K562 (cell line): ENCODE measurements at regions not wholly inside any gene's neighbourhood (a gene's known extent, or its start where the extent isn't known, plus 50 kb on each side); places are given as distances from the start of the nearest gene placed in this dataset.

Experiments used
- EZH2 ChIP-seq: IDR thresholded peaks from 2 replicates; pipeline ENCODE4 v1.6.1; 2012; ENCODE audit warnings: low read depth, mild to moderate bottlenecking, inconsistent platforms, low read length, borderline replicate concordance
- IRF2 ChIP-seq: sonication (generic); formaldehyde crosslinking; IDR thresholded peaks from 2 replicates; pipeline ENCODE4 v1.8.1; 2022; ENCODE audit warnings: mild to moderate bottlenecking, missing genetic modification reagents
- KLF13 ChIP-seq: fragments of 450-650 bp; IDR thresholded peaks from 2 replicates; pipeline ENCODE4 v1.6.1; 2016; ENCODE audit warnings: missing genetic modification characterization, low read depth, mild to moderate bottlenecking, missing compliant biosample characterization, moderate library complexity, borderline replicate concordance
- TF ChIP-seq, protein P1 (sequence below), 2 experiments: fragments of 450-650 bp in 1 of 2; IDR thresholded peaks; 2 replicates each; pipeline ENCODE4 v1.6.1; 2011 to 2017; ENCODE audit warnings: low read depth in 2 of 2, antibody characterized with exemption in 1 of 2, borderline replicate concordance in 1 of 2, low read length in 1 of 2, mild to moderate bottlenecking in 1 of 2, mixed read lengths in 1 of 2; ENCODE audit not compliant: control insufficient read depth in 1 of 2
- TF ChIP-seq, protein P2 (sequence below), 3 experiments: IDR thresholded peaks in 2 of 3; conservative IDR thresholded peaks in 1 of 3; 2 replicates each; pipeline ENCODE4 v1.5.1; 2011 to 2012; ENCODE audit warnings: low read length in 3 of 3, mild to moderate bottlenecking in 3 of 3, control low read depth in 2 of 3, improper control_type of control experiment in 1 of 3, inconsistent platforms in 1 of 3, low read depth in 1 of 3, mixed read lengths in 1 of 3, moderate library complexity in 1 of 3; ENCODE audit not compliant: insufficient read depth in 2 of 3

DNA sequence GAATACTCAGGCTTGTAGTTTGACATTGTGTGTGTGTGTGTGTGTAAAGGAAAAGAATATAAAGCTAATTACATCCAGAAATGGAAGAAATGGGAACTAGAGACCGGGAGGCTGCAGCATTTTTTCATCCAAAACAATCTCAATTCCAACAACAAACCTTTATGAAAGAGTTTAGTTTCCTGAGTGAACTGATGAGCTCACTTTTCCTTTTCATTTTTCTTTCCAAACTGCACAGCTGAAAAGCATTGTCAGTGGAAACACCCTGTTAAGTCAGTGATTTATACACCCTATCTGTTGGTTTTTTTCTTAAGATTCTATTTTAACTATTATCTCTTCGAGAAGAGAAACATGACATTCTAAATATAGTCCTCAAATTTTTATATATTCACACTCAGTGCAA is 130.9 kb downstream of the RFPL4B start:
- TF ChIP-seq KLF13 (tag) (no peak), IRF2 (CRISPR knock-in tag) (no peak), EZH2 (no peak)
- TF ChIP-seq, protein P1, sequence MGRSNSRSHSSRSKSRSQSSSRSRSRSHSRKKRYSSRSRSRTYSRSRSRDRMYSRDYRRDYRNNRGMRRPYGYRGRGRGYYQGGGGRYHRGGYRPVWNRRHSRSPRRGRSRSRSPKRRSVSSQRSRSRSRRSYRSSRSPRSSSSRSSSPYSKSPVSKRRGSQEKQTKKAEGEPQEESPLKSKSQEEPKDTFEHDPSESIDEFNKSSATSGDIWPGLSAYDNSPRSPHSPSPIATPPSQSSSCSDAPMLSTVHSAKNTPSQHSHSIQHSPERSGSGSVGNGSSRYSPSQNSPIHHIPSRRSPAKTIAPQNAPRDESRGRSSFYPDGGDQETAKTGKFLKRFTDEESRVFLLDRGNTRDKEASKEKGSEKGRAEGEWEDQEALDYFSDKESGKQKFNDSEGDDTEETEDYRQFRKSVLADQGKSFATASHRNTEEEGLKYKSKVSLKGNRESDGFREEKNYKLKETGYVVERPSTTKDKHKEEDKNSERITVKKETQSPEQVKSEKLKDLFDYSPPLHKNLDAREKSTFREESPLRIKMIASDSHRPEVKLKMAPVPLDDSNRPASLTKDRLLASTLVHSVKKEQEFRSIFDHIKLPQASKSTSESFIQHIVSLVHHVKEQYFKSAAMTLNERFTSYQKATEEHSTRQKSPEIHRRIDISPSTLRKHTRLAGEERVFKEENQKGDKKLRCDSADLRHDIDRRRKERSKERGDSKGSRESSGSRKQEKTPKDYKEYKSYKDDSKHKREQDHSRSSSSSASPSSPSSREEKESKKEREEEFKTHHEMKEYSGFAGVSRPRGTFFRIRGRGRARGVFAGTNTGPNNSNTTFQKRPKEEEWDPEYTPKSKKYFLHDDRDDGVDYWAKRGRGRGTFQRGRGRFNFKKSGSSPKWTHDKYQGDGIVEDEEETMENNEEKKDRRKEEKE (IDR thresholded peaks at IDR 0.05; ENCODE audit: borderline replicate concordance in 1 of 2, control insufficient read depth in 1 of 2, low read depth in 2 of 2, low read length in 1 of 2) = no peak
- TF ChIP-seq, protein P2, sequence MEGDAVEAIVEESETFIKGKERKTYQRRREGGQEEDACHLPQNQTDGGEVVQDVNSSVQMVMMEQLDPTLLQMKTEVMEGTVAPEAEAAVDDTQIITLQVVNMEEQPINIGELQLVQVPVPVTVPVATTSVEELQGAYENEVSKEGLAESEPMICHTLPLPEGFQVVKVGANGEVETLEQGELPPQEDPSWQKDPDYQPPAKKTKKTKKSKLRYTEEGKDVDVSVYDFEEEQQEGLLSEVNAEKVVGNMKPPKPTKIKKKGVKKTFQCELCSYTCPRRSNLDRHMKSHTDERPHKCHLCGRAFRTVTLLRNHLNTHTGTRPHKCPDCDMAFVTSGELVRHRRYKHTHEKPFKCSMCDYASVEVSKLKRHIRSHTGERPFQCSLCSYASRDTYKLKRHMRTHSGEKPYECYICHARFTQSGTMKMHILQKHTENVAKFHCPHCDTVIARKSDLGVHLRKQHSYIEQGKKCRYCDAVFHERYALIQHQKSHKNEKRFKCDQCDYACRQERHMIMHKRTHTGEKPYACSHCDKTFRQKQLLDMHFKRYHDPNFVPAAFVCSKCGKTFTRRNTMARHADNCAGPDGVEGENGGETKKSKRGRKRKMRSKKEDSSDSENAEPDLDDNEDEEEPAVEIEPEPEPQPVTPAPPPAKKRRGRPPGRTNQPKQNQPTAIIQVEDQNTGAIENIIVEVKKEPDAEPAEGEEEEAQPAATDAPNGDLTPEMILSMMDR (IDR thresholded peaks at IDR 0.05 in 2 of 3, conservative IDR thresholded peaks at IDR 0.05 in 1 of 3; ENCODE audit: insufficient read depth in 2 of 3, low read depth in 1 of 3, low read length in 3 of 3) = no peak
